Panc1 (cell line): ENCODE measurements at regions not wholly inside any gene's neighbourhood (a gene's known extent, or its start where the extent isn't known, plus 50 kb on each side); places are given as distances from the start of the nearest gene placed in this dataset.

Experiments
- POLR2AphosphoS5 ChIP-seq: IDR thresholded peaks from 2 replicates; pipeline ENCODE4 v1.6.1; 2012; ENCODE audit warnings: mild to moderate bottlenecking, low read depth, low read length, moderate library complexity
- SIN3A ChIP-seq: IDR thresholded peaks from 2 replicates; pipeline ENCODE4 v1.6.1; 2012; ENCODE audit warnings: low read depth, mild to moderate bottlenecking, low read length, moderate library complexity, borderline replicate concordance; ENCODE audit not compliant: insufficient read depth
- TCF7L2 ChIP-seq: IDR thresholded peaks from 2 replicates; pipeline ENCODE4 v1.6.1; 2011; ENCODE audit warnings: mild to moderate bottlenecking, low read depth, low read length, inconsistent platforms
- TF ChIP-seq, protein P1 (sequence below): fragments of 450-650 bp; IDR thresholded peaks from 2 replicates; pipeline ENCODE4 v1.5.1; 2017; ENCODE audit warnings: mild to moderate bottlenecking

DNA sequence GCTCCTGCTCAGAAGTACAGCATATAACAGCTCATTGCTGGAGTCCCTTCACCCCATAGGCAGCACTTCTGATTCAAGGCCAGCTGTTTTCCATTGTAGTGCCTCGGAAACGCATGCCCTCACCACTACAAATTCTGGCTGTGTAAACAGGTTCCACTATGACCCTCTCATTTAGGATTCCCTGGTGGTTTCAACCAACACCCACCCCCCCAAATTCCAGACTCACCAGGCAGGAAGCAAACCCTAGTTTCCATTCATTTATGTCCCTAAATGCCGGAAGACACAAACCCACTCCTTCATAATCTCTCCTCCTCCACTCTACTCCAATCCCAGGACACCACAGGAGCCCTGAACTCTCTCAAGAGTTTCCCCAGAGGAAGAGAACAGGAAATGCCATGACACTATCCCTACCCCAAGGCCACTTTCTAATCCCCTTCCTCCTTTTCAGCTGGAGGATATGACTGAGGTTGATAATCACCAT is 75.9 kb upstream of the TMPO start:
- TF ChIP-seq, protein P1, sequence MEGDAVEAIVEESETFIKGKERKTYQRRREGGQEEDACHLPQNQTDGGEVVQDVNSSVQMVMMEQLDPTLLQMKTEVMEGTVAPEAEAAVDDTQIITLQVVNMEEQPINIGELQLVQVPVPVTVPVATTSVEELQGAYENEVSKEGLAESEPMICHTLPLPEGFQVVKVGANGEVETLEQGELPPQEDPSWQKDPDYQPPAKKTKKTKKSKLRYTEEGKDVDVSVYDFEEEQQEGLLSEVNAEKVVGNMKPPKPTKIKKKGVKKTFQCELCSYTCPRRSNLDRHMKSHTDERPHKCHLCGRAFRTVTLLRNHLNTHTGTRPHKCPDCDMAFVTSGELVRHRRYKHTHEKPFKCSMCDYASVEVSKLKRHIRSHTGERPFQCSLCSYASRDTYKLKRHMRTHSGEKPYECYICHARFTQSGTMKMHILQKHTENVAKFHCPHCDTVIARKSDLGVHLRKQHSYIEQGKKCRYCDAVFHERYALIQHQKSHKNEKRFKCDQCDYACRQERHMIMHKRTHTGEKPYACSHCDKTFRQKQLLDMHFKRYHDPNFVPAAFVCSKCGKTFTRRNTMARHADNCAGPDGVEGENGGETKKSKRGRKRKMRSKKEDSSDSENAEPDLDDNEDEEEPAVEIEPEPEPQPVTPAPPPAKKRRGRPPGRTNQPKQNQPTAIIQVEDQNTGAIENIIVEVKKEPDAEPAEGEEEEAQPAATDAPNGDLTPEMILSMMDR: no peak
- TF ChIP-seq POLR2AphosphoS5 (no peak), TCF7L2 (no peak), SIN3A (no peak)
